ENCODE measurements at regions not wholly inside any gene's neighbourhood (a gene's known extent, or its start where the extent isn't known, plus 50 kb on each side); places are given as distances from the start of the nearest gene placed in this dataset.

GRCh38 chr4:81574991-81575390 is 103.3 kb upstream of the RASGEF1B start:
- no peak for DNase-seq

- no peak for DNase-seq
These were observed 102.1 kb upstream of the RASGEF1B start for GRCh38 chr4:81573840-81574239.

- no peak for DNase-seq
These were observed 100.7 kb upstream of the RASGEF1B start for GRCh38 chr4:81572402-81572801.

- no peak for DNase-seq
These were observed 99.4 kb upstream of the RASGEF1B start for GRCh38 chr4:81571105-81571504.

GRCh38 chr4:81566161-81566591 is 94.5 kb upstream of the RASGEF1B start:
- no peak for DNase-seq

- DNase-seq, result no peak
These were observed 93.6 kb upstream of the RASGEF1B start for GRCh38 chr4:81565142-81565870.

- no peak for DNase-seq
These were observed 92.3 kb upstream of the RASGEF1B start for GRCh38 chr4:81564025-81564424.

- no peak for DNase-seq
These were observed 90.4 kb upstream of the RASGEF1B start for GRCh38 chr4:81562093-81562492.

GRCh38 chr4:81557306-81557705 is 85.6 kb upstream of the RASGEF1B start:
- no peak for DNase-seq

- no peak for DNase-seq
These were observed 83.8 kb upstream of the RASGEF1B start for GRCh38 chr4:81555489-81555888.

- no peak for DNase-seq
These were observed 80.4 kb upstream of the RASGEF1B start for GRCh38 chr4:81552086-81552485.

GRCh38 chr4:81550388-81550859 is 78.7 kb upstream of the RASGEF1B start:
- no peak for DNase-seq

- DNase-seq, result no peak
These were observed 78.3 kb upstream of the RASGEF1B start for GRCh38 chr4:81549984-81550383.

GRCh38 chr4:81546777-81547176 is 75.1 kb upstream of the RASGEF1B start:
- DNase-seq, result no peak

GRCh38 chr4:81541161-81541945 is 69.6 kb upstream of the RASGEF1B start:
- DNase-seq, result no peak

GRCh38 chr4:81538716-81539427 is 67.2 kb upstream of the RASGEF1B start:
- no peak for DNase-seq

- DNase-seq, result no peak
These were observed 59.7 kb upstream of the RASGEF1B start for GRCh38 chr4:81531410-81531809.

- DNase-seq, result no peak
These were observed 57.3 kb upstream of the RASGEF1B start for GRCh38 chr4:81528979-81529378.

GRCh38 chr4:81528200-81528599 is 56.5 kb upstream of the RASGEF1B start:
- no peak for DNase-seq

GRCh38 chr4:81527709-81528108 is 56.0 kb upstream of the RASGEF1B start:
- no peak for DNase-seq

- no peak for DNase-seq
These were observed 55.4 kb upstream of the RASGEF1B start for GRCh38 chr4:81527115-81527514.

GRCh38 chr4:81526706-81527105 is 55.0 kb upstream of the RASGEF1B start:
- no peak for DNase-seq

- no peak for DNase-seq
These were observed 52.1 kb upstream of the RASGEF1B start for GRCh38 chr4:81523672-81524327.

Measured in NCI-H1048 (cell line).